ENCODE measurements at regions not wholly inside any gene's neighbourhood (a gene's known extent, or its start where the extent isn't known, plus 50 kb on each side); places are given as distances from the start of the nearest gene placed in this dataset.
"Not testable (repeated sequence)": the region's sequence is repeated elsewhere in the genome, so short reads cannot be mapped to it uniquely, and the experiment has no call there.

DNA sequence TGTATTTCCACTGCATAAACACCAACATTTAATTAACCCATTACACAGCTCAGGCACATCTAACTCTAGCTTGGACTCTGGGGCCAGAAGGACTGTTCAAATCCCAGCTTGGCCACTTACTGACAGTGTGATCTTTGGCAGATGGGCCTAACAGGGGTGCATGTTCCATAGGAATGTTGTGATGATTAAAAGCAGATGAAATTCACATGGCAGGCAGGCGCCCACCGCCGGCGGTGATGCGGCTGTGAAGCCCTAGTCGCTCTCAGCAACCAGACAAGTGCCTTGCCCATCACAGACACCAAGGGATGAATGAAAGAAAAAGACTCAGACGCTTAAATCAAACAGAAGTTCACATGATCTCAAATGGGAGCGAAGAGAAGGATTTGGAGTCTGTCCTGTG, 84.6 kb upstream of the WSB1 start:
- 78 to 87% (median 81%) methylated on average over 7 of the region's 8 CpGs; no CpG with 5 or more reads in 2 of the 5 donors for WGBS, 5 donors
- H3K36me3 ChIP-seq = no peaks in the 10 kb centered on the region
- TF ChIP-seq, protein P1, sequence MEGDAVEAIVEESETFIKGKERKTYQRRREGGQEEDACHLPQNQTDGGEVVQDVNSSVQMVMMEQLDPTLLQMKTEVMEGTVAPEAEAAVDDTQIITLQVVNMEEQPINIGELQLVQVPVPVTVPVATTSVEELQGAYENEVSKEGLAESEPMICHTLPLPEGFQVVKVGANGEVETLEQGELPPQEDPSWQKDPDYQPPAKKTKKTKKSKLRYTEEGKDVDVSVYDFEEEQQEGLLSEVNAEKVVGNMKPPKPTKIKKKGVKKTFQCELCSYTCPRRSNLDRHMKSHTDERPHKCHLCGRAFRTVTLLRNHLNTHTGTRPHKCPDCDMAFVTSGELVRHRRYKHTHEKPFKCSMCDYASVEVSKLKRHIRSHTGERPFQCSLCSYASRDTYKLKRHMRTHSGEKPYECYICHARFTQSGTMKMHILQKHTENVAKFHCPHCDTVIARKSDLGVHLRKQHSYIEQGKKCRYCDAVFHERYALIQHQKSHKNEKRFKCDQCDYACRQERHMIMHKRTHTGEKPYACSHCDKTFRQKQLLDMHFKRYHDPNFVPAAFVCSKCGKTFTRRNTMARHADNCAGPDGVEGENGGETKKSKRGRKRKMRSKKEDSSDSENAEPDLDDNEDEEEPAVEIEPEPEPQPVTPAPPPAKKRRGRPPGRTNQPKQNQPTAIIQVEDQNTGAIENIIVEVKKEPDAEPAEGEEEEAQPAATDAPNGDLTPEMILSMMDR (IDR thresholded peaks at IDR 0.05) = no peak
- TF ChIP-seq POLR2A (IDR thresholded peaks at IDR 0.05) (no peak), EP300 (IDR thresholded peaks at IDR 0.05) (no peak), POLR2AphosphoS5 (IDR thresholded peaks at IDR 0.05) (no peak)

DNA sequence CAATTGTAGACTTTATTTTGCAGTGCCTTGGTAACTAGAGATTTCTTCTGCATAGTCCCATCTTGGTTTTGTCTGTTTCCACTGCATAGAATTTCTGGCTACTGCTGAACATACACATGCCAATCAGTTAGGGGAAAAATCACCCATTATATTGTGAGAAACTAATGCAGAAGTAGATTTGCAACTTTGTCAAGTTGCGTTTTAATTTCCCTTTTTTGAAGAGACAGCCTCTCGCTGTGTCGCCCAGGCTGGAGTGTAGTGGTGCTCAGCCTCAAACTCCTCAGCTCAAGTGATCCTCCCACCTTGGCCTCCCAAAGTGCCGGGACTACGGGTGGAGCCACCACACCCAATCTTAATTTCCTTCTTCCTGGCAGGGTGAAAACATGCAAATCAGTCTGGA, 83.1 kb upstream of the WSB1 start:
- peaks cover 0 to 17% (median 0%) of the 10 kb centered on the region in 4 donors for H3K9me3 ChIP-seq
- DNase-seq; H3K27me3 ChIP-seq; H3K36me3 ChIP-seq; H3K4me1 ChIP-seq; H3K4me3 ChIP-seq; intact Hi-C loops (cut with DNase I; ENCODE audit: low total_unique reads); H3K27ac ChIP-seq: not testable (repeated sequence)
- WGBS, 5 donors = 86 to 93% (median 88%) methylated on average over 1 to 2 of the region's 5 CpGs; no CpG with 5 or more reads in 2 of the 5 donors

More for the DNA sequence above, 84.6 kb upstream of the WSB1 start:
- H3K27ac ChIP-seq = no peak overlapping the region
- H3K27me3 ChIP-seq = peaks cover 0 to 5% (median 0%) of the 10 kb centered on the region in 3 donors
- no peak overlapping the region for H3K4me3 ChIP-seq
- peaks cover 0 to 10% (median 0%) of the 10 kb centered on the region in 4 donors for H3K9me3 ChIP-seq
- intact Hi-C loops (cut with DNase I; ENCODE audit: low total_unique reads) = no loop called here
- DNase-seq = no peak
- H3K4me1 ChIP-seq = no peaks in the 10 kb centered on the region

DNA sequence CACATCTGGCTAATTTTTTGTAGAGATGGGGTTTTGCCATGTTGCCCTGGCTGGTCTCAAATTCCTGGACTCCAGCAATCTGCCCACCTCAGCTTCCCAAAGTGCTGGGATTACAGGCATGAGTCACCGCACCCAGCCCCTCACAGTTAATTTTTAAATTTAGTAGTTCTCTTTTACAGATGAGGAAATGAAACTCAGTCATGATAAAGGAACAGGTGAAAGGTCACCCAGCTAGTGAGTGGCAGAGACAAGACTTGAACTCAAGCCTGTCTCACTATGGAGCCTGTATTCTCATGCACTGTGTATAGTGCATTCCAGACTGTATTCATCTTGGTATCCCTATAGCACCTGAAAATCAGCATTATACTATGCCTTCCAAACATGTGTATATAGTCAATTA, 77.1 kb upstream of the WSB1 start:
- Histone ChIP-seq H3K9me3 (peaks cover 0 to 12% (median 0%) of the 10 kb centered on the region in 4 donors), H3K36me3 (no peaks in the 10 kb centered on the region), H3K27me3 (no peaks in the 10 kb centered on the region), H3K4me3 (no peak overlapping the region), H3K4me1 (no peaks in the 10 kb centered on the region), H3K27ac (no peak overlapping the region)
- no peak for DNase-seq
- intact Hi-C loops (cut with DNase I; ENCODE audit: low total_unique reads) = no loop called here
- WGBS, 5 donors = 64 to 100% (median 89%) methylated on average over 1 of the region's 1 CpG
- TF ChIP-seq POLR2AphosphoS5 (IDR thresholded peaks at IDR 0.05) (no peak), EP300 (IDR thresholded peaks at IDR 0.05) (no peak), POLR2A (IDR thresholded peaks at IDR 0.05) (no peak)
- TF ChIP-seq, protein P1 (IDR thresholded peaks at IDR 0.05) = no peak

DNA sequence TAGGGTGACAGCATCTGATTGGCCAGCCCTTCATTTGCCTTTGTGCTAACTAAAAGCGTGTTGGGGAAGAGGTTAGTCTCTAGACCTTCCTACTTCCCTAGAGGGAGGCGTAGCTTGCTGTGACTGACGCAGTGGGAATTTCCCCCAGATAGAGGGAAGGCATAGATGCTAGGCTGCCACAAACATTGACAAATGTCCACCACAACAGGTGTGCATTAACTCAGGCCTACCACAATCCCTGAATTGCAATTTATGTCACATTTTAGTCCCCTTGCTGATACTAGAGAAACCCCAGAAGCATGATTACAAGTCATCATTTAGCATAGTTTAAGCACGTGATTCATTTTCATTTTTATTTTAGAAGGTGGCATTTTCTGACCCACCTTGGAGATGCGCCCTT, 76.3 kb upstream of the WSB1 start:
- H3K4me1 ChIP-seq = no peaks in the 10 kb centered on the region
- TF ChIP-seq EP300 (IDR thresholded peaks at IDR 0.05) (no peak), POLR2AphosphoS5 (IDR thresholded peaks at IDR 0.05) (no peak), POLR2A (IDR thresholded peaks at IDR 0.05) (no peak)
- TF ChIP-seq, protein P1 (IDR thresholded peaks at IDR 0.05) = no peak
- no peaks in the 10 kb centered on the region for H3K36me3 ChIP-seq
- H3K9me3 ChIP-seq = peaks cover 0 to 12% (median 0%) of the 10 kb centered on the region in 4 donors
- no peak for DNase-seq
- no peak overlapping the region for H3K27ac ChIP-seq
- 83 to 94% (median 92%) methylated on average over 5 of the region's 5 CpGs for WGBS, 5 donors
- H3K27me3 ChIP-seq = no peaks in the 10 kb centered on the region
- H3K4me3 ChIP-seq = no peak overlapping the region
- intact Hi-C loops (cut with DNase I; ENCODE audit: low total_unique reads) = no loop called here

DNA sequence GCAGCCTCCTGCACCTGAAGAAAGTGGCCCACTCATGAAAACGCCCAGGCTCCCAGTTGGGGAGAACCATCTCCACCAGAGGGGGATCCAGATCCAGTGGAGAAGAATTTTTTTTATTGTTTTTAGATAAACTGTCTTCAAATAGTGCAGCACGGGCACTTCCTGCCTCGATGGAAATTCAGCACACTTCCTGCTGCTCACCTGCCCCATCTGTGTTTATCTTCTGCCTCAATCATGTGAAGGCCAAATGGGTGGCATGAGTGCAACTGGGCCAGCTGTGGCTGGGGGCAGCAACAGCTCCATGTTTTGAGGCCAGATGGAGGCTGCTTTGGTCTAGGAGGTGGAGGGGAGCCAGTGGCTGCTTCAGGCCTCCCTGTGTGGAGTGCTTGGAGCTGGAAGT, 75.9 kb upstream of the WSB1 start:
- WGBS, 5 donors = 48 to 75% (median 68%) methylated on average over 3 of the region's 3 CpGs

More for the DNA sequence above, 75.9 kb upstream of the WSB1 start:
- Histone ChIP-seq H3K4me3 (no peak overlapping the region), H3K27me3 (no peaks in the 10 kb centered on the region), H3K9me3 (peaks cover 0 to 12% (median 0%) of the 10 kb centered on the region in 4 donors), H3K4me1 (no peaks in the 10 kb centered on the region), H3K27ac (no peak overlapping the region), H3K36me3 (no peaks in the 10 kb centered on the region)
- intact Hi-C loops (cut with DNase I; ENCODE audit: low total_unique reads) = no loop called here
- no peak for DNase-seq
- TF ChIP-seq, protein P1 (IDR thresholded peaks at IDR 0.05) = no peak
- TF ChIP-seq POLR2AphosphoS5 (IDR thresholded peaks at IDR 0.05) (no peak), EP300 (IDR thresholded peaks at IDR 0.05) (no peak), POLR2A (IDR thresholded peaks at IDR 0.05) (no peak)
